IMR-90 (cell line): ENCODE measurements at regions not wholly inside any gene's neighbourhood (a gene's known extent, or its start where the extent isn't known, plus 50 kb on each side); places are given as distances from the start of the nearest gene placed in this dataset.

Source experiments
- ATAC-seq: fragments of 200-7000 bp; cut with Tn5 transposase; 2 replicates; pipeline ENCODE4 v1.9.1; 2020; ENCODE audit warnings: low read depth, mild to moderate bottlenecking, moderate library complexity
- BruUV-seq: library from RNA; stranded (reverse); fragments of 400-500 nt; replicated peaks from 2 replicates; lab custom pipeline; 2021; lab: Mats Ljungman, UMichigan
- CTCF ChIA-PET: fragments of 300-600 bp; formaldehyde crosslinking; extraction: SDS; loops from one replicate; lab custom pipeline; 2021; ENCODE audit warnings: antibody characterized with exemption; lab: Yijun Ruan, JAX
- POLR2A ChIA-PET: fragments of 300-600 bp; sonication (Branson Sonifier 250); formaldehyde crosslinking; loops from one replicate; lab custom pipeline; 2022; ENCODE audit warnings: antibody characterized with exemption; ENCODE audit not compliant: unreplicated experiment; lab: Charles Lee
- DNase-seq: peaks from one replicate; pipeline ENCODE4 v3.0.0; 2013
- H2AFZ ChIP-seq: replicated peaks from 2 replicates; pipeline ENCODE3; 2013; ENCODE audit warnings: low read length, mild to moderate bottlenecking; ENCODE audit not compliant: poor library complexity
- H2AK5ac ChIP-seq: 2 replicates; pipeline ENCODE4 v1.6.1; 2013; ENCODE audit warnings: low read depth, low read length, inconsistent platforms
- H2AK9ac ChIP-seq: replicated peaks from 2 replicates; pipeline ENCODE3; 2013; ENCODE audit warnings: mild to moderate bottlenecking, low read depth, low read length, moderate library complexity; ENCODE audit not compliant: poor library complexity
- H2BK120ac ChIP-seq: 2 replicates; pipeline ENCODE4 v1.6.1; 2013; ENCODE audit warnings: low read depth, low read length, inconsistent platforms
- H2BK15ac ChIP-seq: 3 replicates; pipeline ENCODE4 v1.6.1; 2013; ENCODE audit warnings: low read depth, low read length, inconsistent platforms
- H2BK20ac ChIP-seq: 2 replicates; pipeline ENCODE4 v1.6.1; 2013; ENCODE audit warnings: low read depth, mild to moderate bottlenecking, inconsistent platforms, low read length, moderate library complexity
- H2BK5ac ChIP-seq: 2 replicates; pipeline ENCODE4 v1.6.1; 2013; ENCODE audit warnings: mild to moderate bottlenecking, low read depth, low read length, inconsistent platforms; ENCODE audit not compliant: poor library complexity, severe bottlenecking
- H3K14ac ChIP-seq: replicated peaks from 2 replicates; pipeline ENCODE4 v1.6.1; 2013; ENCODE audit warnings: low read depth, low read length, inconsistent platforms
- H3K18ac ChIP-seq: 2 replicates; pipeline ENCODE4 v1.6.1; 2013; ENCODE audit warnings: low read depth, low read length, control low read depth
- H3K23ac ChIP-seq: 2 replicates; pipeline ENCODE4 v1.6.1; 2013; ENCODE audit warnings: low read depth, low read length, inconsistent platforms
- H3K27ac ChIP-seq: 2 replicates; pipeline ENCODE4 v1.5.1; 2013; ENCODE audit warnings: mild to moderate bottlenecking, control low read depth, low read length; ENCODE audit not compliant: insufficient read depth
- H3K27me3 ChIP-seq: 2 replicates; pipeline ENCODE4 v1.6.1; 2013; ENCODE audit warnings: low read length; ENCODE audit not compliant: control insufficient read depth, insufficient read depth
- H3K36me3 ChIP-seq: 2 replicates; pipeline ENCODE4 v1.6.1; 2013; ENCODE audit warnings: low read length, mixed read lengths; ENCODE audit not compliant: control insufficient read depth, insufficient read depth
- H3K4ac ChIP-seq: 2 replicates; pipeline ENCODE4 v1.6.1; 2013; ENCODE audit warnings: low read depth, low read length, inconsistent platforms
- H3K4me1 ChIP-seq: 2 replicates; pipeline ENCODE4 v1.6.1; 2013; ENCODE audit warnings: low read length, mixed read lengths; ENCODE audit not compliant: control insufficient read depth, insufficient read depth
- H3K4me2 ChIP-seq: 2 replicates; pipeline ENCODE4 v1.6.1; 2013; ENCODE audit warnings: low read depth, mild to moderate bottlenecking, control low read depth, low read length, moderate library complexity
- H3K4me3 ChIP-seq: 2 replicates; pipeline ENCODE4 v1.5.1; 2013; ENCODE audit warnings: low read depth, mild to moderate bottlenecking, control low read depth, low read length, moderate library complexity; ENCODE audit not compliant: insufficient read depth
- H3K56ac ChIP-seq: 2 replicates; pipeline ENCODE4 v1.6.1; 2013; ENCODE audit warnings: low read length, inconsistent platforms; ENCODE audit not compliant: insufficient read depth; ENCODE audit errors: extremely low read depth
- H3K79me1 ChIP-seq, 2 experiments: 2 replicates each; pipeline ENCODE4 v1.6.1; 2013; ENCODE audit warnings: low read length in 2 of 2, inconsistent platforms in 1 of 2, low read depth in 1 of 2
- H3K9ac ChIP-seq: 2 replicates; pipeline ENCODE4 v1.6.1; 2013; ENCODE audit warnings: low read depth, low read length, control low read depth
- H3K9me1 ChIP-seq: 2 replicates; pipeline ENCODE4 v1.6.1; 2013; ENCODE audit warnings: low read length, inconsistent platforms; ENCODE audit not compliant: insufficient read depth
- H3K9me3 ChIP-seq: 2 replicates; pipeline ENCODE4 v1.6.1; 2013; ENCODE audit warnings: low read length; ENCODE audit not compliant: control insufficient read depth, insufficient read depth
- H4K20me1 ChIP-seq: 2 replicates; pipeline ENCODE4 v1.6.1; 2013; ENCODE audit warnings: low read length, inconsistent platforms; ENCODE audit not compliant: insufficient read depth
- H4K5ac ChIP-seq: 2 replicates; pipeline ENCODE4 v1.6.1; 2013; ENCODE audit warnings: mild to moderate bottlenecking, low read depth, low read length, control low read depth
- H4K8ac ChIP-seq, 2 experiments: 2 replicates each; pipeline ENCODE4 v1.6.1; 2013; ENCODE audit warnings: low read depth in 2 of 2, low read length in 2 of 2, control low read depth in 1 of 2, inconsistent platforms in 1 of 2
- H4K91ac ChIP-seq: 2 replicates; pipeline ENCODE4 v1.6.1; 2013; ENCODE audit warnings: low read depth, low read length, inconsistent platforms; ENCODE audit not compliant: insufficient read depth
- BHLHE40 ChIP-seq: fragments of 150-350 bp; IDR thresholded peaks from 2 replicates; pipeline ENCODE4 v1.6.1; 2016; ENCODE audit warnings: mild to moderate bottlenecking, low read depth, low read length
- CHD1 ChIP-seq: IDR thresholded peaks from 2 replicates; pipeline ENCODE4 v1.6.1; 2012; ENCODE audit warnings: low read depth, low read length, improper control_type of control experiment
- CTCF ChIP-seq: conservative IDR thresholded peaks from 2 replicates; pipeline ENCODE4 v1.5.1; 2012; ENCODE audit warnings: mild to moderate bottlenecking, low read depth, low read length, improper control_type of control experiment
- ELK1 ChIP-seq: fragments of 150-350 bp; IDR thresholded peaks from 2 replicates; pipeline ENCODE4 v1.6.1; 2016; ENCODE audit warnings: low read depth, mild to moderate bottlenecking, low read length, moderate library complexity, borderline replicate concordance
- FOS ChIP-seq: fragments of 150-350 bp; IDR thresholded peaks from 2 replicates; pipeline ENCODE4 v1.6.1; 2016; ENCODE audit warnings: low read depth, low read length
- MAZ ChIP-seq: IDR thresholded peaks from 2 replicates; pipeline ENCODE4 v1.6.1; 2012; ENCODE audit warnings: low read depth, mild to moderate bottlenecking, low read length, improper control_type of control experiment, moderate library complexity, borderline replicate concordance
- POLR2A ChIP-seq: IDR thresholded peaks from 2 replicates; pipeline ENCODE4 v1.6.1; 2012; ENCODE audit warnings: mild to moderate bottlenecking, low read depth, low read length
- RCOR1 ChIP-seq: IDR thresholded peaks from 2 replicates; pipeline ENCODE4 v1.6.1; 2012; ENCODE audit warnings: mild to moderate bottlenecking, low read length, improper control_type of control experiment; ENCODE audit not compliant: insufficient replicate concordance
- SMC3 ChIP-seq: fragments of 150-350 bp; IDR thresholded peaks from 2 replicates; pipeline ENCODE4 v1.6.1; 2016; ENCODE audit warnings: low read depth, mild to moderate bottlenecking, antibody characterized with exemption, low read length, moderate library complexity
- WGBS, 2 experiments: methylation state at CpG; one replicate each; pipeline versions ENCODE4 v1.1.5 to v1.1.7; 2013; ENCODE audit warnings: missing lambda C conversion rate in 2 of 2; ENCODE audit not compliant: insufficient read length in 1 of 2; ENCODE audit errors: extremely low coverage in 2 of 2; 5-methylcytosine and 5-hydroxymethylcytosine counted together
- dilution Hi-C: fragments of 300-500 bp; cut with HindIII; formaldehyde crosslinking; loops from one replicate; pipeline ENCODE4 v1.14.3; 2018; ENCODE audit warnings: low sequenced_read_pairs; ENCODE audit not compliant: unreplicated experiment
- in situ Hi-C: fragments of 300-500 bp; cut with MboI; formaldehyde crosslinking; loops from 3 replicates; pipeline ENCODE4 v1.14.3; 2019; ENCODE audit warnings: low sequenced_read_pairs, inconsistent platforms, mixed read lengths
- intact Hi-C: fragments of 100-400 bp; cut with micrococcal nuclease; formaldehyde crosslinking; loops from 2 replicates; pipeline ENCODE4 v1.10.0; 2022

- no peak overlapping the region for H3K56ac ChIP-seq
- H3K27ac ChIP-seq = no peak overlapping the region
- H3K4me2 ChIP-seq = no peak overlapping the region
- H3K9me1 ChIP-seq = no peaks in the 10 kb centered on the region
- H4K20me1 ChIP-seq = no peaks in the 10 kb centered on the region
- H3K4me1 ChIP-seq = no peaks in the 10 kb centered on the region
- no peak overlapping the region for H4K91ac ChIP-seq
- H3K18ac ChIP-seq = no peak overlapping the region
- H3K4me3 ChIP-seq = no peak overlapping the region
- no peak overlapping the region for H4K5ac ChIP-seq
- no peak overlapping the region for H2BK5ac ChIP-seq
- no peak overlapping the region for H2AK5ac ChIP-seq
- H3K79me1 ChIP-seq = no peaks in the 10 kb centered on the region
- TF ChIP-seq POLR2A = no peak
- no peak for TF ChIP-seq MAZ
- no peak for TF ChIP-seq BHLHE40
- TF ChIP-seq SMC3 = no peak
- TF ChIP-seq ELK1 = no peak
- no peak for TF ChIP-seq CTCF
- TF ChIP-seq FOS = no peak
- no peak for TF ChIP-seq CHD1
- no peak for TF ChIP-seq RCOR1
- H2BK15ac ChIP-seq = no peak overlapping the region
- peaks cover 4% of the 10 kb centered on the region; the same call in 1 of the 2 replicates for H3K9me3 ChIP-seq
- H2AFZ ChIP-seq = no peak overlapping the region
- intact Hi-C loops = no loop called here
- ATAC-seq = no peak
- no peaks in the 10 kb centered on the region for H3K27me3 ChIP-seq
- no peak overlapping the region for H2AK9ac ChIP-seq
- no peak overlapping the region for H4K8ac ChIP-seq
- H3K36me3 ChIP-seq = no peaks in the 10 kb centered on the region
- POLR2A ChIA-PET = no interaction called here
- DNase-seq = no peak
- no peak overlapping the region for H2BK20ac ChIP-seq
- H3K9ac ChIP-seq = no peak overlapping the region
- in situ Hi-C loops = no loop called here
- CTCF ChIA-PET = no interaction called here
- no peak overlapping the region for H3K23ac ChIP-seq
- no CpG with 5 or more reads among the region's 4 CpGs for WGBS, 2 experiments
- dilution Hi-C loops = no loop called here
- no peak overlapping the region for H2BK120ac ChIP-seq
- BruUV-seq = no TSS peak
- no peak overlapping the region for H3K4ac ChIP-seq
- H3K14ac ChIP-seq = no peak overlapping the region
Observed at GRCh38 chr15:94780166-94780565, 548.8 kb downstream of the MCTP2 start.
